ENCODE measurements at regions not wholly inside any gene's neighbourhood (a gene's known extent, or its start where the extent isn't known, plus 50 kb on each side); places are given as distances from the start of the nearest gene placed in this dataset.

DNA sequence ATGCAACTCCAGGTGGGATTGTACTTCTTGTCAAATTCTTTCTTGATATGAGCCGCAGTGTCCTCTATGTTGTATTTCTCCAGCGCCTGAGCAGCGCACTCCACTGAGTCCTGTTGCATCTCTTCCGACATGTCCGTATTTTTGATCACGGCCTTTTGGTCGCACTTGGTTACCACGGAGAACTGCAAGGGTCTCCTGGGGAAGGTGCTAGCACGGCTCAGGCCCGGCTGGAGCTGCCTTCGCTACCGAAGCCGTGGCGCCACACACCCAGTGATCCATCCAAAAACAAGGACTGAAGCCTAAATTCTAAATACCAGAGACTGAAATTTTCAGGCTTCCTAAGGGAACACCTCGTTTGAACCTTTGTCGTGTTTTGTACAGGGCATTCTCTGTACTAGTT lies 194.4 kb upstream of the SEMA3D start:
- no peak for DNase-seq
- Histone ChIP-seq H3K4me3 (no peak overlapping the region), H3K27ac (no peak overlapping the region), H3K27me3 (no peaks in the 10 kb centered on the region), H3K4me1 (no peaks in the 10 kb centered on the region), H3K9me3 (no peaks in the 10 kb centered on the region), H3K36me3 (no peaks in the 10 kb centered on the region)
- intact Hi-C loops (cut with DNase I): no loop called here
- 88 to 90% methylated on average over 12 to 15 of the region's 16 CpGs for WGBS, 2 donors
- TF ChIP-seq POLR2A (IDR thresholded peaks at IDR 0.05): no peak
- TF ChIP-seq, protein P1, sequence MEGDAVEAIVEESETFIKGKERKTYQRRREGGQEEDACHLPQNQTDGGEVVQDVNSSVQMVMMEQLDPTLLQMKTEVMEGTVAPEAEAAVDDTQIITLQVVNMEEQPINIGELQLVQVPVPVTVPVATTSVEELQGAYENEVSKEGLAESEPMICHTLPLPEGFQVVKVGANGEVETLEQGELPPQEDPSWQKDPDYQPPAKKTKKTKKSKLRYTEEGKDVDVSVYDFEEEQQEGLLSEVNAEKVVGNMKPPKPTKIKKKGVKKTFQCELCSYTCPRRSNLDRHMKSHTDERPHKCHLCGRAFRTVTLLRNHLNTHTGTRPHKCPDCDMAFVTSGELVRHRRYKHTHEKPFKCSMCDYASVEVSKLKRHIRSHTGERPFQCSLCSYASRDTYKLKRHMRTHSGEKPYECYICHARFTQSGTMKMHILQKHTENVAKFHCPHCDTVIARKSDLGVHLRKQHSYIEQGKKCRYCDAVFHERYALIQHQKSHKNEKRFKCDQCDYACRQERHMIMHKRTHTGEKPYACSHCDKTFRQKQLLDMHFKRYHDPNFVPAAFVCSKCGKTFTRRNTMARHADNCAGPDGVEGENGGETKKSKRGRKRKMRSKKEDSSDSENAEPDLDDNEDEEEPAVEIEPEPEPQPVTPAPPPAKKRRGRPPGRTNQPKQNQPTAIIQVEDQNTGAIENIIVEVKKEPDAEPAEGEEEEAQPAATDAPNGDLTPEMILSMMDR (IDR thresholded peaks at IDR 0.05): no peak

DNA sequence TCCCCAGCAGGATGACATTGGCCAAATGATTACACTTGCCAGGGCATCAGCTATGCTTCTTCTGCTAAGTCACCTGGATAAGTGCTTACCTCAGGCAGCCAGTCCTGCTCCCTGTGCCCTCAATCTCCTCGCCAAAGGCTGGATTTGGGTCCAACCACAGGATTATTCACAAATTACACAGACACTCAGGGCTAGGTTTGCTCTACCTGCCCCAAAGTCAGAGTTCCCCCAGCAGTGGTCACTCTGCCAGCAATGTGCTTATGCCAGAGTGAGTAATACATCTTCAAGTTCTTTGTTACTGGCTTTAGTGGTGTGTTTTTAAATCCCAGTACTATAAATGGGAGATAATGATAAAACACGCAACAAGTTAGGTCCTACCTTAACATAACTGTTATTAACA lies 189.7 kb upstream of the SEMA3D start:
- intact Hi-C loops (cut with DNase I): no loop called here
- no peak for DNase-seq
- no peaks in the 10 kb centered on the region for H3K36me3 ChIP-seq
- H3K27ac ChIP-seq: no peak overlapping the region
- H3K9me3 ChIP-seq: no peaks in the 10 kb centered on the region
- TF ChIP-seq POLR2A (IDR thresholded peaks at IDR 0.05): no peak
- TF ChIP-seq, protein P1 (IDR thresholded peaks at IDR 0.05): no peak
- H3K4me3 ChIP-seq: no peak overlapping the region
- 78 to 82% methylated on average over 2 of the region's 2 CpGs for WGBS, 2 donors
- no peaks in the 10 kb centered on the region for H3K4me1 ChIP-seq
- H3K27me3 ChIP-seq: no peaks in the 10 kb centered on the region

DNA sequence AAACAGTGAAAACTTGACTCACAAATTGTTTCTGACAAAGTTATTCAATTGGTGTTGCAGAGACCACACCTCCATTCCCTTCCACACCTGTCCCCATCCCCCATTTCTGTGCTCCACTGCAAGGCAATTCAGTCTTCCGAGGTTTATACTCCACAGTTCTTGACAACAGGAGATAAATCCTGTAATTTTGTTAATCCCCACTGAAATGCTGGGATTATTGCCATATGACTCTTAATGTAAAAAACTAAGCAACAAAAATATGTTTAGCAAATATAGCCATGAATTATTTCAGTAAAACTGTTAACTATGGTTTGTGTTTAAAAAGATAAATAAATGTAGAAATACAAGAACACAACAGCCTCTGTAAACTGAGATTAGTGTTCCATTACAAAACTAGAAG lies 170.1 kb upstream of the SEMA3D start:
- Histone ChIP-seq H3K36me3 (no peaks in the 10 kb centered on the region), H3K4me1 (no peaks in the 10 kb centered on the region), H3K27ac (no peak overlapping the region), H3K27me3 (no peaks in the 10 kb centered on the region), H3K9me3 (no peaks in the 10 kb centered on the region), H3K4me3 (no peak overlapping the region)
- DNase-seq: no peak
- intact Hi-C loops (cut with DNase I): no loop called here
- WGBS, 2 donors: 47 to 60% methylated on average over 1 of the region's 1 CpG
- TF ChIP-seq, protein P1 (IDR thresholded peaks at IDR 0.05): no peak
- no peak for TF ChIP-seq POLR2A (IDR thresholded peaks at IDR 0.05)

DNA sequence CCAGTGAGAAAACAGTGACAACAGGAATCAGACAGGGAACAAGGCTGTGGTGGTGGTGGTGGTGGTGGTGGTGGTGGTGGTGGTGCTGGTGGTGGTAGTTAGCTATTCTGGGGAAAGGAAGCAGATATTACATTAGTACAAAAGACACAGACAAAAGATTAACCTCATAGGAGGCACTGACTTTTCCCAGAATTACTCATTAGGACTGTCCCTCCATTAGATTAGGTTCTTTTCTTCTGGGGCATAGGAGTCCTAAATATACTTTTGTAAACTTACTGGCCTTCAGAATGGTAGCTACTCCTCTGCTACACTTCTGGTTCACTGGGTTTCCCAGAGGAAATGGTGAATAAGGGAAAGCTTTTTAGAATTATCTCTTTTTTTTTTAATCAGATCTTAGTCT lies 156.6 kb upstream of the SEMA3D start:
- no peaks in the 10 kb centered on the region for H3K36me3 ChIP-seq
- intact Hi-C loops (cut with DNase I): no loop called here
- H3K27ac ChIP-seq: no peak overlapping the region
- no peak overlapping the region for H3K4me3 ChIP-seq
- no peaks in the 10 kb centered on the region for H3K27me3 ChIP-seq
- no peak for TF ChIP-seq POLR2A (IDR thresholded peaks at IDR 0.05)
- TF ChIP-seq, protein P1 (IDR thresholded peaks at IDR 0.05): no peak
- DNase-seq: no peak
- no peaks in the 10 kb centered on the region for H3K4me1 ChIP-seq
- no peaks in the 10 kb centered on the region for H3K9me3 ChIP-seq

DNA sequence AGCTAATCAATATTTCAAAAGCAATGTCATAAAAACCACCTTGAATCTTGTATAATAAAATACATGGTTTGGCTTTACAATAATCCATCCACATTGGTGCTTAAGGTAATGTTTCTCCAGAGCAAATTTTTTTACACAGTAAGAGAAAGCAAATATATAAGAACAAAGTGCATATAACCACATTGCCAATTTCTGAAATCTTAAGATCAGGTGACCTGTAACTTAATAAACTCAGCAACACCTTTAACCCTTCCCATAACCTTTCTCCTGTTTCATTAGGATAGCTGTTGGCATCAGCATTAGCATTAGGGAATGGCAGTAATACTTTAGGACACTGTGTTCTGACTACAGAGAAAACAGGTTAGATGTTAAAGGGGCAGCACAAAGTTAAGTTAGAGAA lies 155.9 kb upstream of the SEMA3D start:
- Histone ChIP-seq H3K4me3 (no peak overlapping the region), H3K27me3 (no peaks in the 10 kb centered on the region), H3K36me3 (no peaks in the 10 kb centered on the region), H3K27ac (no peak overlapping the region), H3K9me3 (no peaks in the 10 kb centered on the region), H3K4me1 (no peaks in the 10 kb centered on the region)
- intact Hi-C loops (cut with DNase I): no loop called here
- DNase-seq: no peak
- TF ChIP-seq POLR2A (IDR thresholded peaks at IDR 0.05): no peak
- TF ChIP-seq, protein P1 (IDR thresholded peaks at IDR 0.05): no peak

Measured in esophagus squamous epithelium (tissue), 5 donors.